MM.1S (cell line): ENCODE measurements at regions not wholly inside any gene's neighbourhood (a gene's known extent, or its start where the extent isn't known, plus 50 kb on each side); places are given as distances from the start of the nearest gene placed in this dataset.

Experiments used
- DNase-seq: peaks from one replicate; pipeline ENCODE4 v3.0.0-alpha.2; 2015
- H2AFZ ChIP-seq: fragments of 300-600 bp; sonication (generic); 2 replicates; pipeline ENCODE4 v1.6.0; 2016; ENCODE audit warnings: antibody characterized with exemption, low read length
- H3F3A ChIP-seq: fragments of 300-600 bp; sonication (generic); 2 replicates; pipeline ENCODE4 v1.6.1; 2016; ENCODE audit warnings: mild to moderate bottlenecking, antibody characterized with exemption, low read length, moderate library complexity, mixed read lengths; ENCODE audit not compliant: insufficient read depth
- H3K27ac ChIP-seq: fragments of 300-600 bp; sonication (generic); 2 replicates; pipeline ENCODE4 v1.5.1; 2016; ENCODE audit warnings: mild to moderate bottlenecking, low read length
- H3K27me3 ChIP-seq: fragments of 300-600 bp; sonication (generic); replicated peaks from 2 replicates; pipeline ENCODE4 v1.6.0; 2016; ENCODE audit warnings: low read length; ENCODE audit not compliant: insufficient read depth
- H3K36me3 ChIP-seq: fragments of 300-600 bp; sonication (generic); replicated peaks from 2 replicates; pipeline ENCODE4 v1.6.1; 2016; ENCODE audit warnings: mild to moderate bottlenecking, low read length, mixed read lengths; ENCODE audit not compliant: insufficient read depth
- H3K4me1 ChIP-seq: fragments of 300-600 bp; sonication (generic); 2 replicates; pipeline ENCODE4 v1.6.1; 2016; ENCODE audit warnings: low read length, mixed read lengths
- H3K4me2 ChIP-seq: fragments of 300-600 bp; sonication (generic); 2 replicates; pipeline ENCODE4 v1.6.0; 2016; ENCODE audit warnings: low read depth, low read length
- H3K4me3 ChIP-seq: fragments of 300-600 bp; sonication (generic); 2 replicates; pipeline ENCODE4 v1.5.1; 2016; ENCODE audit warnings: low read length, mixed read lengths
- H3K79me2 ChIP-seq: fragments of 300-600 bp; sonication (generic); 2 replicates; pipeline ENCODE4 v1.6.1; 2016; ENCODE audit warnings: mixed run types, low read length, mixed read lengths
- H3K9ac ChIP-seq: fragments of 300-600 bp; sonication (generic); 2 replicates; pipeline ENCODE4 v1.6.1; 2016; ENCODE audit warnings: low read length, mixed read lengths
- H3K9me2 ChIP-seq: fragments of 300-600 bp; sonication (generic); replicated peaks from 2 replicates; pipeline ENCODE4 v1.6.1; 2016; ENCODE audit warnings: mild to moderate bottlenecking, low read length, mixed read lengths; ENCODE audit not compliant: insufficient read depth
- H3K9me3 ChIP-seq: fragments of 300-600 bp; sonication (generic); replicated peaks from 2 replicates; pipeline ENCODE4 v1.6.1; 2016; ENCODE audit warnings: mild to moderate bottlenecking, low read length, mixed read lengths; ENCODE audit not compliant: insufficient read depth
- H4K20me1 ChIP-seq: fragments of 300-600 bp; sonication (generic); 2 replicates; pipeline ENCODE4 v1.6.1; 2016; ENCODE audit warnings: mild to moderate bottlenecking, low read length, moderate library complexity, mixed read lengths; ENCODE audit not compliant: insufficient read depth
- EZH2 ChIP-seq: fragments of 300-600 bp; sonication (generic); optimal IDR thresholded peaks from 2 replicates; pipeline ENCODE3; 2017; ENCODE audit warnings: low read depth, mild to moderate bottlenecking, antibody characterized with exemption, low read length, mixed read lengths
- EZH2phosphoT487 ChIP-seq: fragments of 300-600 bp; sonication (generic); IDR thresholded peaks from 2 replicates; pipeline ENCODE4 v1.6.1; 2018; ENCODE audit warnings: antibody characterized with exemption, low read length
- TF ChIP-seq, protein P1 (sequence below): fragments of 300-600 bp; sonication (generic); IDR thresholded peaks from 2 replicates; pipeline ENCODE4 v1.5.1; 2016; ENCODE audit warnings: antibody characterized with exemption, low read length, mixed read lengths

DNA sequence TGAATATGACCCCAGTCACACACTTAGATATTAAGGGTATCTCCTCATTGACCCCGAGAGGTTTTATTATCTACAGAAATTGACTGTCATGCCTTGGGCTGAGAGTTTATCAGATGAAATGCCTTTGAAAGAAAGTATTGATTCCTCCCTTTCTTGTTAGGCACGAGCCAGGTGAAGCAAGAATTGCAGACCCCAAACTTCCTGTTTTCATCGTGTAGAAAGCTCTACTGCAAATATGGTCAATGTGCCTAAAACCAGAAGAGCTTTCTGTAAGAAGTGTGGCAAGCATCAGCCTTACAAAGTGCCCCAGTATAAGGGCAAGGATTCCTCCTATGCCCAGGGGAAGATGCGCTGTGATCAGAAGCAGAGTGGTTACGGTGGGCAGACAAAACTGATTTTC is 143.9 kb upstream of the FUT8 start:
- H3K79me2 ChIP-seq, result no peaks in the 10 kb centered on the region
- no peak overlapping the region for H2AFZ ChIP-seq
- H3K4me2 ChIP-seq, result no peak overlapping the region
- H3K36me3 ChIP-seq, result no peaks in the 10 kb centered on the region
- H4K20me1 ChIP-seq, result no peaks in the 10 kb centered on the region
- no peak overlapping the region for H3K4me3 ChIP-seq
- no peaks in the 10 kb centered on the region for H3K27me3 ChIP-seq
- TF ChIP-seq EZH2, result no peak
- TF ChIP-seq, protein P1, sequence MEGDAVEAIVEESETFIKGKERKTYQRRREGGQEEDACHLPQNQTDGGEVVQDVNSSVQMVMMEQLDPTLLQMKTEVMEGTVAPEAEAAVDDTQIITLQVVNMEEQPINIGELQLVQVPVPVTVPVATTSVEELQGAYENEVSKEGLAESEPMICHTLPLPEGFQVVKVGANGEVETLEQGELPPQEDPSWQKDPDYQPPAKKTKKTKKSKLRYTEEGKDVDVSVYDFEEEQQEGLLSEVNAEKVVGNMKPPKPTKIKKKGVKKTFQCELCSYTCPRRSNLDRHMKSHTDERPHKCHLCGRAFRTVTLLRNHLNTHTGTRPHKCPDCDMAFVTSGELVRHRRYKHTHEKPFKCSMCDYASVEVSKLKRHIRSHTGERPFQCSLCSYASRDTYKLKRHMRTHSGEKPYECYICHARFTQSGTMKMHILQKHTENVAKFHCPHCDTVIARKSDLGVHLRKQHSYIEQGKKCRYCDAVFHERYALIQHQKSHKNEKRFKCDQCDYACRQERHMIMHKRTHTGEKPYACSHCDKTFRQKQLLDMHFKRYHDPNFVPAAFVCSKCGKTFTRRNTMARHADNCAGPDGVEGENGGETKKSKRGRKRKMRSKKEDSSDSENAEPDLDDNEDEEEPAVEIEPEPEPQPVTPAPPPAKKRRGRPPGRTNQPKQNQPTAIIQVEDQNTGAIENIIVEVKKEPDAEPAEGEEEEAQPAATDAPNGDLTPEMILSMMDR, result no peak
- no peak for TF ChIP-seq EZH2phosphoT487
- no peak overlapping the region for H3K27ac ChIP-seq
- H3K9me3 ChIP-seq, result no peaks in the 10 kb centered on the region
- H3K4me1 ChIP-seq, result no peaks in the 10 kb centered on the region
- H3K9ac ChIP-seq, result no peak overlapping the region
- H3F3A ChIP-seq, result no peaks in the 10 kb centered on the region
- no peaks in the 10 kb centered on the region for H3K9me2 ChIP-seq
- DNase-seq, result no peak

DNA sequence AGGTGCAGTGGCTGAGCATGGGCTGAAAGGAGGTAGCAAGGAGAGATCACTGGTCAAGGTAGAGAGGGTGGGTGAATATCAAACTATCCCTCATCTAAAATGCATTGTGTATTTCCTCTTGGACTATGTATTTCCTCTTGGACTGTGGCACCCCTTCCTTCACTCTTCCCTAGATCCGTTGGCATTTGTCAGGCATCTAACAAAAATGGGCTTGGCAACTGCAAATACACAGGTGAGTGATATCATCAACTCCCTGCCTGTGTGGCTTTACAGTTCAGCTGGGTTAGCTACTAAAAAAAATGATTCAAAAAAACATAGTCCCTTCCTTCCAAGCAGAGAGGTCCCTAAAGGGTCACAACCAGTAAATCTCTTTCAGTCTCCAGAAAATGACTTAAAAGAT is 142.8 kb upstream of the FUT8 start:
- DNase-seq, result no peak

DNA sequence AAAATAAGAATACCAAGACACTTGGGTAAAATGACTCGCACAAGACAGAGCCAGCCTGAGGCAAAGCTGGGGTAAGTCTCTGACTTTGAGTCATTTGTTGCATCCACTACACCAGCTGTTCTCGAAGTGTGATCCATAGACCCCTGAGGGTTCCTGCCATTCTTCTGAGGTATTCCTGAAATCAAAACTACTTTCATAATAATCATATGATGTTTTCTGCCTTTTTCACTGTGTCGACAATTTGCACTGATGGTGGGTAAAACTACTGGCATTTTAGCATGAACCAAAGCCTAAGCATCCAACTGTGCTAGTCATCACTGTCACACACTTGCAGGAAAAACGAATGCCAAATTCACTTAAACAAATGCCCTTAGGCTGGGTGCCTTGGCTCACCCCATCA is 135.5 kb upstream of the FUT8 start:
- peaks cover under 1% of the 10 kb centered on the region; the same call in 1 of the 2 replicates for H3F3A ChIP-seq
- no peaks in the 10 kb centered on the region for H3K79me2 ChIP-seq
- H3K36me3 ChIP-seq, result no peaks in the 10 kb centered on the region
- no peak overlapping the region for H2AFZ ChIP-seq
- H3K9ac ChIP-seq, result no peak overlapping the region
- DNase-seq, result no peak
- H3K4me2 ChIP-seq, result no peak overlapping the region
- H3K4me1 ChIP-seq, result no peaks in the 10 kb centered on the region
- H3K4me3 ChIP-seq, result no peak overlapping the region
- H4K20me1 ChIP-seq, result no peaks in the 10 kb centered on the region
- no peaks in the 10 kb centered on the region for H3K27me3 ChIP-seq
- TF ChIP-seq, protein P1, result no peak
- no peaks in the 10 kb centered on the region for H3K9me2 ChIP-seq
- no peaks in the 10 kb centered on the region for H3K9me3 ChIP-seq
- H3K27ac ChIP-seq, result no peak overlapping the region

More for the DNA sequence above, 142.8 kb upstream of the FUT8 start:
- no peak for TF ChIP-seq EZH2phosphoT487
- TF ChIP-seq, protein P1, result no peak
- TF ChIP-seq EZH2, result no peak
- Histone ChIP-seq H3F3A (no peaks in the 10 kb centered on the region), H3K27me3 (no peaks in the 10 kb centered on the region), H3K4me1 (no peaks in the 10 kb centered on the region), H3K27ac (no peak overlapping the region), H3K4me3 (no peak overlapping the region), H2AFZ (no peak overlapping the region), H3K9ac (no peak overlapping the region), H3K4me2 (no peak overlapping the region), H3K9me3 (no peaks in the 10 kb centered on the region), H3K9me2 (no peaks in the 10 kb centered on the region), H3K36me3 (no peaks in the 10 kb centered on the region), H4K20me1 (no peaks in the 10 kb centered on the region), H3K79me2 (no peaks in the 10 kb centered on the region)
